Liver (tissue), 8 donors: ENCODE measurements at regions not wholly inside any gene's neighbourhood (a gene's known extent, or its start where the extent isn't known, plus 50 kb on each side); places are given as distances from the start of the nearest gene placed in this dataset.

Experiments used
- DNase-seq: peaks from one replicate; pipeline ENCODE4 v3.0.0-alpha.2; 2017; ENCODE audit warnings: low spot score
- H3K27ac ChIP-seq, 2 donors: one replicate each; pipeline ENCODE4 v1.7.0; 2013; ENCODE audit warnings: inconsistent platforms in 2 of 2, low read length in 2 of 2, control low read depth in 1 of 2, low read depth in 1 of 2, mild to moderate bottlenecking in 1 of 2
- H3K27me3 ChIP-seq, 4 donors: one replicate each; pipeline versions ENCODE4 v1.6.1 to v1.7.0; 2013; ENCODE audit warnings: low read length in 3 of 4, inconsistent platforms in 1 of 4, mild to moderate bottlenecking in 1 of 4, moderate library complexity in 1 of 4; ENCODE audit not compliant: control insufficient read depth in 4 of 4, insufficient read depth in 4 of 4
- H3K36me3 ChIP-seq, 4 donors: one replicate each; pipeline versions ENCODE4 v1.6.1 to v1.7.0; 2013; ENCODE audit warnings: low read length in 3 of 4, mild to moderate bottlenecking in 3 of 4, low read depth in 1 of 4, moderate library complexity in 1 of 4; ENCODE audit not compliant: control insufficient read depth in 4 of 4, insufficient read depth in 3 of 4
- H3K4me1 ChIP-seq, 4 donors: one replicate each; pipeline versions ENCODE4 v1.6.1 to v1.7.0; 2013; ENCODE audit warnings: low read length in 3 of 4, mild to moderate bottlenecking in 3 of 4, moderate library complexity in 1 of 4; ENCODE audit not compliant: control insufficient read depth in 4 of 4, insufficient read depth in 4 of 4
- H3K4me3 ChIP-seq, 3 donors: one replicate each; pipeline versions ENCODE4 v1.6.1 to v1.7.0; 2013; ENCODE audit warnings: low read length in 3 of 3, control low read depth in 1 of 3, low read depth in 1 of 3, mild to moderate bottlenecking in 1 of 3
- H3K9ac ChIP-seq, 2 donors: one replicate each; pipeline ENCODE4 v1.7.0; 2013; ENCODE audit warnings: low read length in 2 of 2, mild to moderate bottlenecking in 2 of 2, moderate library complexity in 2 of 2, control low read depth in 1 of 2, low read depth in 1 of 2
- H3K9me3 ChIP-seq, 4 donors: one replicate each; pipeline versions ENCODE4 v1.6.1 to v1.7.0; 2013; ENCODE audit warnings: low read length in 3 of 4; ENCODE audit not compliant: control insufficient read depth in 4 of 4
- EGR1 ChIP-seq, 2 donors: IDR thresholded peaks; 2 replicates each; pipeline ENCODE4 v1.6.1; 2016 to 2018; ENCODE audit warnings: antibody characterized with exemption in 2 of 2, low read depth in 2 of 2
- FOXA1 ChIP-seq: IDR thresholded peaks from 2 replicates; pipeline ENCODE4 v1.6.1; 2016; ENCODE audit warnings: antibody characterized with exemption
- FOXA2 ChIP-seq: IDR thresholded peaks from 2 replicates; pipeline ENCODE4 v1.6.1; 2016; ENCODE audit warnings: antibody characterized with exemption
- GABPA ChIP-seq, 2 donors: IDR thresholded peaks in 1 of 2; conservative IDR thresholded peaks in 1 of 2; 2 replicates each; pipeline ENCODE4 v1.6.1; 2016; ENCODE audit warnings: antibody characterized with exemption in 2 of 2, mild to moderate bottlenecking in 1 of 2, moderate library complexity in 1 of 2
- HNF4A ChIP-seq, 2 donors: conservative IDR thresholded peaks; 2 replicates each; pipeline ENCODE4 v1.6.1; 2016; ENCODE audit warnings: antibody characterized with exemption in 2 of 2, mild to moderate bottlenecking in 2 of 2
- HNF4G ChIP-seq: IDR thresholded peaks from 2 replicates; pipeline ENCODE4 v1.6.1; 2016; ENCODE audit warnings: antibody characterized with exemption
- JUND ChIP-seq, 2 donors: IDR thresholded peaks; 2 replicates each; pipeline ENCODE4 v1.6.1; 2016; ENCODE audit warnings: antibody characterized with exemption in 2 of 2
- MAX ChIP-seq: IDR thresholded peaks from 2 replicates; pipeline ENCODE4 v1.6.1; 2016; ENCODE audit warnings: antibody characterized with exemption
- NR2F2 ChIP-seq: IDR thresholded peaks from 2 replicates; pipeline ENCODE4 v1.6.1; 2016; ENCODE audit warnings: antibody characterized with exemption
- RAD21 ChIP-seq, 2 donors: IDR thresholded peaks; 2 replicates each; pipeline ENCODE4 v1.6.1; 2016; ENCODE audit warnings: antibody characterized with exemption in 2 of 2, mild to moderate bottlenecking in 2 of 2
- RXRA ChIP-seq, 2 donors: IDR thresholded peaks; 2 replicates each; pipeline ENCODE4 v1.6.1; 2017 to 2018; ENCODE audit warnings: antibody characterized with exemption in 2 of 2, mild to moderate bottlenecking in 1 of 2
- SP1 ChIP-seq: IDR thresholded peaks from 2 replicates; pipeline ENCODE4 v1.6.1; 2018; ENCODE audit warnings: antibody characterized with exemption, mild to moderate bottlenecking
- TAF1 ChIP-seq: conservative IDR thresholded peaks from 2 replicates; pipeline ENCODE4 v1.6.1; 2016; ENCODE audit warnings: antibody characterized with exemption, mild to moderate bottlenecking
- YY1 ChIP-seq: IDR thresholded peaks from 2 replicates; pipeline ENCODE4 v1.6.1; 2016; ENCODE audit warnings: antibody characterized with exemption, mild to moderate bottlenecking
- ZBTB33 ChIP-seq: IDR thresholded peaks from 2 replicates; pipeline ENCODE4 v1.6.1; 2016; ENCODE audit warnings: antibody characterized with exemption
- WGBS: extraction: QIAGEN DNeasy Blood & Tissue Kit; methylation state at CpG from one replicate; pipeline ENCODE4 v1.1.7; 2013; 5-methylcytosine and 5-hydroxymethylcytosine counted together
- TF ChIP-seq, protein P1 (sequence below): IDR thresholded peaks from 2 replicates; pipeline ENCODE4 v1.6.1; 2016; ENCODE audit warnings: antibody characterized with exemption, mild to moderate bottlenecking
- TF ChIP-seq, protein P2 (sequence below): fragments of 150-350 bp; IDR thresholded peaks from 2 replicates; pipeline ENCODE4 v1.5.1; 2017; ENCODE audit warnings: improper control_type of control experiment, low read depth, low read length; ENCODE audit not compliant: missing input control
- TF ChIP-seq, protein P3 (sequence below): IDR thresholded peaks from 2 replicates; pipeline ENCODE4 v1.6.1; 2016; ENCODE audit warnings: antibody characterized with exemption
- donor health status: healthy.
- donor health status: healthy.
- donor health status: healthy.
- donor health status: healthy.
- donor health status: healthy.

DNA sequence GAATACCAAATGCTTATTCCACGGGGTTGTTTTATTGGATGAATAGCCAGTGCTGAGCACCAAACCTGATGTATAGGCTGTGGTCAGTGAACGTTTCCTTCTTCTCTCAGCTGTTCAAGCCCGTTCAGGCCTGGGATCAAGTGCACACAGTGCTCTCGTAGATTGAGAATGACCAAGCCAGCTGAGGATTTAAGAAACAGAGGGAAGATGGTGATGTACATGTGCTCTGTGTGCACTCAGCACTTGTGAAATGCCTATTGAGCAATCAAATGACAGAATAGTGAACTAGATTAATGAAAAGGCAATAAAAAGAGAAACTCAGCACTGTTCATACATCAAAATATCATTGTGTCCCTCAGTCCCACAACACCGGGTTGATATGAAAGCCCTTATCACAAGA lies 302.5 kb downstream of the BMPER start:
- H3K27ac ChIP-seq, result no peak overlapping the region
- H3K4me3 ChIP-seq, result no peak overlapping the region
- 85% methylated on average over 5 of the region's 5 CpGs for WGBS
- no peaks in the 10 kb centered on the region for H3K36me3 ChIP-seq
- TF ChIP-seq RXRA (IDR thresholded peaks at IDR 0.05) (no peak), HNF4A (conservative IDR thresholded peaks at IDR 0.05) (no peak), TAF1 (no peak), MAX (no peak), FOXA2 (no peak), GABPA (IDR thresholded peaks at IDR 0.05 in 1 of 2, conservative IDR thresholded peaks at IDR 0.05 in 1 of 2) (no peak), RAD21 (IDR thresholded peaks at IDR 0.05) (no peak), JUND (IDR thresholded peaks at IDR 0.05) (no peak), SP1 (no peak), NR2F2 (no peak), ZBTB33 (no peak), YY1 (no peak), FOXA1 (no peak)
- TF ChIP-seq, protein P1, sequence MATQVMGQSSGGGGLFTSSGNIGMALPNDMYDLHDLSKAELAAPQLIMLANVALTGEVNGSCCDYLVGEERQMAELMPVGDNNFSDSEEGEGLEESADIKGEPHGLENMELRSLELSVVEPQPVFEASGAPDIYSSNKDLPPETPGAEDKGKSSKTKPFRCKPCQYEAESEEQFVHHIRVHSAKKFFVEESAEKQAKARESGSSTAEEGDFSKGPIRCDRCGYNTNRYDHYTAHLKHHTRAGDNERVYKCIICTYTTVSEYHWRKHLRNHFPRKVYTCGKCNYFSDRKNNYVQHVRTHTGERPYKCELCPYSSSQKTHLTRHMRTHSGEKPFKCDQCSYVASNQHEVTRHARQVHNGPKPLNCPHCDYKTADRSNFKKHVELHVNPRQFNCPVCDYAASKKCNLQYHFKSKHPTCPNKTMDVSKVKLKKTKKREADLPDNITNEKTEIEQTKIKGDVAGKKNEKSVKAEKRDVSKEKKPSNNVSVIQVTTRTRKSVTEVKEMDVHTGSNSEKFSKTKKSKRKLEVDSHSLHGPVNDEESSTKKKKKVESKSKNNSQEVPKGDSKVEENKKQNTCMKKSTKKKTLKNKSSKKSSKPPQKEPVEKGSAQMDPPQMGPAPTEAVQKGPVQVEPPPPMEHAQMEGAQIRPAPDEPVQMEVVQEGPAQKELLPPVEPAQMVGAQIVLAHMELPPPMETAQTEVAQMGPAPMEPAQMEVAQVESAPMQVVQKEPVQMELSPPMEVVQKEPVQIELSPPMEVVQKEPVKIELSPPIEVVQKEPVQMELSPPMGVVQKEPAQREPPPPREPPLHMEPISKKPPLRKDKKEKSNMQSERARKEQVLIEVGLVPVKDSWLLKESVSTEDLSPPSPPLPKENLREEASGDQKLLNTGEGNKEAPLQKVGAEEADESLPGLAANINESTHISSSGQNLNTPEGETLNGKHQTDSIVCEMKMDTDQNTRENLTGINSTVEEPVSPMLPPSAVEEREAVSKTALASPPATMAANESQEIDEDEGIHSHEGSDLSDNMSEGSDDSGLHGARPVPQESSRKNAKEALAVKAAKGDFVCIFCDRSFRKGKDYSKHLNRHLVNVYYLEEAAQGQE, result no peak
- TF ChIP-seq, protein P2, sequence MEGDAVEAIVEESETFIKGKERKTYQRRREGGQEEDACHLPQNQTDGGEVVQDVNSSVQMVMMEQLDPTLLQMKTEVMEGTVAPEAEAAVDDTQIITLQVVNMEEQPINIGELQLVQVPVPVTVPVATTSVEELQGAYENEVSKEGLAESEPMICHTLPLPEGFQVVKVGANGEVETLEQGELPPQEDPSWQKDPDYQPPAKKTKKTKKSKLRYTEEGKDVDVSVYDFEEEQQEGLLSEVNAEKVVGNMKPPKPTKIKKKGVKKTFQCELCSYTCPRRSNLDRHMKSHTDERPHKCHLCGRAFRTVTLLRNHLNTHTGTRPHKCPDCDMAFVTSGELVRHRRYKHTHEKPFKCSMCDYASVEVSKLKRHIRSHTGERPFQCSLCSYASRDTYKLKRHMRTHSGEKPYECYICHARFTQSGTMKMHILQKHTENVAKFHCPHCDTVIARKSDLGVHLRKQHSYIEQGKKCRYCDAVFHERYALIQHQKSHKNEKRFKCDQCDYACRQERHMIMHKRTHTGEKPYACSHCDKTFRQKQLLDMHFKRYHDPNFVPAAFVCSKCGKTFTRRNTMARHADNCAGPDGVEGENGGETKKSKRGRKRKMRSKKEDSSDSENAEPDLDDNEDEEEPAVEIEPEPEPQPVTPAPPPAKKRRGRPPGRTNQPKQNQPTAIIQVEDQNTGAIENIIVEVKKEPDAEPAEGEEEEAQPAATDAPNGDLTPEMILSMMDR, result no peak
- no peaks in the 10 kb centered on the region for H3K27me3 ChIP-seq
- DNase-seq, result no peak
- H3K9me3 ChIP-seq, result no peaks in the 10 kb centered on the region
- no peaks in the 10 kb centered on the region for H3K4me1 ChIP-seq
- no peak overlapping the region for H3K9ac ChIP-seq

DNA sequence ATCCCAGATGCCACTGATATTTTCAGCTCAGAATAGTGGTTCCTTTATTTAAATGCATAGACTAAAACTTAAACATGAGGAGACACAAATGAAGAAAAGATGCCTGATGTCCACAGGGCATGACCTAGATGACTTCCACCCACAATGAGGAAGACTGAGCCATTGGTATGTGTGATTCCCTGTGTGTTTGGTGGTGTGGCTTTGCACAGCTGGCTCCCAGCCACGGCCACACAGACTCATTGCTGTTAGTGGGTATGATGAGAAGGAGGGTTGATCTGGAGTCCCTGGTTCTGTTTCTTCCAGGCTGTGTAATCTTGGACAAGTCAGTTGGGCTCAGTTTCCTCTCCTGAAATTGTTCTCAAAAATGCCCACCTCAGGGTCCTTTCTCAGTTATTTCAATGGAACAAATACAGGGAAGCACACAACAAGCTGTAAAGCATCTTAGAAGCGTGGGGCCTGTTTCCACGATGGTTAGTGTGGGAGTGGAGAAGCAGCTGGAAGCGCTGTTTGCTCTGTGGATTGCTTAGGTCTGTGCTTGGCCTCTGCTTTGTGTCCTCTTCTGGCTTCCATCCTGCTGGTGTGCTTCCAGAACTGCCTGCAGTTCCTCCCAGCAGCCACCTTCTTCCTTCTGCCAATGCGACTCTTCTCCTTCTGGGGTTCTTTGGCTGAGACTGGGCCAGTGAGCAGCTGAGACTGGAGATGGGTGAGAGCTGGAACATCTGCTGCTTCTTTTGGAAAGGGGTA lies 303.7 kb downstream of the BMPER start:
- Histone ChIP-seq H3K4me3 (no peak overlapping the region), H3K27ac (no peak overlapping the region), H3K9ac (no peak overlapping the region), H3K9me3 (no peaks in the 10 kb centered on the region), H3K36me3 (no peaks in the 10 kb centered on the region), H3K27me3 (no peaks in the 10 kb centered on the region), H3K4me1 (no peaks in the 10 kb centered on the region)
- 82% methylated on average over 5 of the region's 5 CpGs for WGBS
- DNase-seq, result no peak
- TF ChIP-seq RXRA (IDR thresholded peaks at IDR 0.05) (no peak), MAX (no peak), HNF4A (conservative IDR thresholded peaks at IDR 0.05) (no peak), FOXA1 (no peak), NR2F2 (no peak), YY1 (no peak), SP1 (no peak), JUND (IDR thresholded peaks at IDR 0.05) (no peak), GABPA (IDR thresholded peaks at IDR 0.05 in 1 of 2, conservative IDR thresholded peaks at IDR 0.05 in 1 of 2) (no peak), HNF4G (no peak), EGR1 (IDR thresholded peaks at IDR 0.05; ENCODE audit: low read depth in 2 of 2) (no peak), FOXA2 (no peak), TAF1 (no peak), ZBTB33 (no peak)
- TF ChIP-seq, protein P2, result no peak
- TF ChIP-seq, protein P3, sequence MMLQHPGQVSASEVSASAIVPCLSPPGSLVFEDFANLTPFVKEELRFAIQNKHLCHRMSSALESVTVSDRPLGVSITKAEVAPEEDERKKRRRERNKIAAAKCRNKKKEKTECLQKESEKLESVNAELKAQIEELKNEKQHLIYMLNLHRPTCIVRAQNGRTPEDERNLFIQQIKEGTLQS, result no peak
